Body of pancreas (tissue), 4 donors: ENCODE measurements at regions not wholly inside any gene's neighbourhood (a gene's known extent, or its start where the extent isn't known, plus 50 kb on each side); places are given as distances from the start of the nearest gene placed in this dataset.

Source experiments
- ATAC-seq: fragments of 150-250 bp; one replicate; pipeline ENCODE4 v1.9.1; 2016
- DNase-seq, 4 donors: peaks; one replicate each; pipeline ENCODE4 v3.0.0-alpha.2; 2019
- H3K27ac ChIP-seq, 4 donors: fragments of 200-600 bp; sonication (generic); 1 replicate in 3 of 4; 2 replicates in 1 of 4; pipeline versions ENCODE4 v1.5.1 to v1.6.1; 2016 to 2019; ENCODE audit warnings: mild to moderate bottlenecking in 1 of 4, mixed read lengths in 1 of 4, moderate library complexity in 1 of 4
- H3K27me3 ChIP-seq, 2 donors: fragments of 200-600 bp; sonication (generic); one replicate each; pipeline ENCODE4 v1.6.0; 2016; ENCODE audit warnings: mild to moderate bottlenecking in 1 of 2
- H3K36me3 ChIP-seq, 2 donors: fragments of 200-600 bp; sonication (generic); replicated peaks in 1 of 2; 2 replicates each; pipeline ENCODE4 v1.5.1; 2016; ENCODE audit warnings: low read depth in 2 of 2; ENCODE audit not compliant: insufficient read depth in 1 of 2
- H3K4me1 ChIP-seq: fragments of 200-600 bp; sonication (generic); one replicate; pipeline ENCODE4 v1.6.0; 2016
- H3K4me3 ChIP-seq, 2 donors: fragments of 200-600 bp; sonication (generic); 1 replicate in 1 of 2; 2 replicates in 1 of 2; pipeline ENCODE4 v1.5.1; 2016 to 2019
- H3K9me3 ChIP-seq, 3 donors: fragments of 200-600 bp; sonication (generic); 1 replicate in 2 of 3; 2 replicates in 1 of 3; pipeline ENCODE4 v1.5.1; 2016
- CTCF ChIP-seq, 7 experiments: fragments of 450-650 bp in 4 of 7; fragments of 200-600 bp in 3 of 7; sonication (generic) in 3 of 7; IDR thresholded peaks; one replicate each; pipeline ENCODE4 v1.5.1; 2016 to 2019; ENCODE audit warnings: antibody characterized with exemption in 7 of 7
- POLR2A ChIP-seq, 3 donors: fragments of 450-650 bp; IDR thresholded peaks; one replicate each; pipeline ENCODE4 v1.6.1; 2016; ENCODE audit warnings: antibody characterized with exemption in 3 of 3, mild to moderate bottlenecking in 2 of 3
- WGBS, 2 donors: methylation state at CpG; one replicate each; pipeline ENCODE4 v1.1.5; 2017; 5-methylcytosine and 5-hydroxymethylcytosine counted together
- intact Hi-C: fragments of 100-400 bp; cut with DNase I; formaldehyde crosslinking; loops from one replicate; pipeline ENCODE4 v1.15.1; 2023

GRCh38 chr15:67922971-67923945, 83.4 kb upstream of the RNU6-1 start:
- Histone ChIP-seq H3K27me3 (no peaks in the 10 kb centered on the region), H3K4me1 (peaks cover 9% of the 10 kb centered on the region), H3K4me3 (no peak overlapping the region), H3K27ac (no peak overlapping the region), H3K36me3 (no peaks in the 10 kb centered on the region), H3K9me3 (no peaks in the 10 kb centered on the region)
- 76 to 85% methylated on average over 10 of the region's 10 CpGs for WGBS, 2 donors
- DNase-seq (no peak), ATAC-seq (no peak)
- TF ChIP-seq POLR2A (IDR thresholded peaks at IDR 0.05) (no peak), CTCF (IDR thresholded peaks at IDR 0.05) (no peak)
- intact Hi-C loops = no loop called here

- 90 to 91% methylated on average over 1 of the region's 1 CpG for WGBS, 2 donors
- Histone ChIP-seq H3K4me3 (no peak overlapping the region), H3K27ac (no peak overlapping the region), H3K9me3 (no peaks in the 10 kb centered on the region), H3K4me1 (peaks cover 11% of the 10 kb centered on the region), H3K36me3 (no peaks in the 10 kb centered on the region), H3K27me3 (no peaks in the 10 kb centered on the region)
- intact Hi-C loops = no loop called here
- no peak for ATAC-seq
- no peak for TF ChIP-seq CTCF (IDR thresholded peaks at IDR 0.05)
- TF ChIP-seq POLR2A (IDR thresholded peaks at IDR 0.05) = no peak
- no peak for DNase-seq
These were observed 84.6 kb upstream of the RNU6-1 start for GRCh38 chr15:67924359-67924974.

- no peaks in the 10 kb centered on the region for H3K9me3 ChIP-seq
- no peaks in the 10 kb centered on the region for H3K36me3 ChIP-seq
- H3K27ac ChIP-seq = no peak overlapping the region
- H3K4me1 ChIP-seq = peaks cover 11% of the 10 kb centered on the region
- intact Hi-C loops = no loop called here
- no peak overlapping the region for H3K4me3 ChIP-seq
- no peak for DNase-seq
- WGBS, 2 donors = 77 to 83% methylated on average over 7 of the region's 7 CpGs
- TF ChIP-seq CTCF (IDR thresholded peaks at IDR 0.05) = no peak
- TF ChIP-seq POLR2A (IDR thresholded peaks at IDR 0.05) = no peak
- no peaks in the 10 kb centered on the region for H3K27me3 ChIP-seq
- no peak for ATAC-seq
These were observed 85.3 kb upstream of the RNU6-1 start for GRCh38 chr15:67925182-67925581.

- Histone ChIP-seq H3K9me3 (no peaks in the 10 kb centered on the region), H3K27ac (no peak overlapping the region), H3K36me3 (no peaks in the 10 kb centered on the region), H3K4me1 (peaks cover 21% of the 10 kb centered on the region), H3K4me3 (no peak overlapping the region), H3K27me3 (no peaks in the 10 kb centered on the region)
- intact Hi-C loops = no loop called here
- DNase-seq = peak; percentile 59 to 85 (median 72)
- TF ChIP-seq CTCF (IDR thresholded peaks at IDR 0.05) = no peak
- no peak for TF ChIP-seq POLR2A (IDR thresholded peaks at IDR 0.05)
- WGBS, 2 donors = 28 to 36% methylated on average over 8 to 9 of the region's 9 CpGs
- ATAC-seq = peak; percentile 67
These were observed 87.8 kb upstream of the RNU6-1 start for GRCh38 chr15:67927501-67928168.
